ENCODE measurements at regions not wholly inside any gene's neighbourhood (a gene's known extent, or its start where the extent isn't known, plus 50 kb on each side); places are given as distances from the start of the nearest gene placed in this dataset.

GRCh38 chr20:40511478-40511877 is 177.6 kb downstream of the MAFB start:
- TF ChIP-seq CTCF (IDR thresholded peaks at IDR 0.05): no peak
- TF ChIP-seq POLR2AphosphoS5 (IDR thresholded peaks at IDR 0.05; ENCODE audit: insufficient read depth in 1 of 2, low read depth in 1 of 2): peak in 1 of 2 donors; percentile 47
- TF ChIP-seq POLR2A (IDR thresholded peaks at IDR 0.05): no peak
